HepG2 (cell line): ENCODE measurements at regions not wholly inside any gene's neighbourhood (a gene's known extent, or its start where the extent isn't known, plus 50 kb on each side); places are given as distances from the start of the nearest gene placed in this dataset.

ENCODE experiments used
- CBX5 ChIP-seq: sonication (generic); formaldehyde crosslinking; IDR thresholded peaks from 2 replicates; pipeline ENCODE4 v1.4.0; 2020; ENCODE audit warnings: missing genetic modification reagents, borderline replicate concordance
- CEBPB ChIP-seq: IDR thresholded peaks from 2 replicates; pipeline ENCODE4 v1.6.1; 2011; ENCODE audit warnings: low read depth, low read length, improper control_type of control experiment, borderline replicate concordance
- FOXP1 ChIP-seq, 2 experiments: fragments of 450-650 bp in 1 of 2; IDR thresholded peaks; 2 replicates each; pipeline ENCODE4 v1.6.1; 2017 to 2018; ENCODE audit warnings: antibody characterized with exemption in 1 of 2
- KDM3A ChIP-seq: IDR thresholded peaks from 2 replicates; pipeline ENCODE4 v1.6.1; 2018; ENCODE audit warnings: low read depth, missing compliant biosample characterization
- NR2F6 ChIP-seq, 2 experiments: IDR thresholded peaks; 2 replicates each; pipeline ENCODE4 v1.6.1; 2016; ENCODE audit warnings: antibody characterized with exemption in 1 of 2, mild to moderate bottlenecking in 1 of 2
- PTBP1 ChIP-seq: fragments of 200-400 bp; formaldehyde crosslinking; IDR thresholded peaks from 2 replicates; pipeline ENCODE4 v1.6.1; 2018; ENCODE audit warnings: low read length, low read depth; ENCODE audit not compliant: poor library complexity, severe bottlenecking
- RFXAP ChIP-seq: sonication (generic); formaldehyde crosslinking; IDR thresholded peaks from 2 replicates; pipeline ENCODE4 v1.4.0; 2020; ENCODE audit warnings: missing genetic modification reagents, borderline replicate concordance
- SP5 ChIP-seq: IDR thresholded peaks from 2 replicates; pipeline ENCODE4 v1.6.1; 2016; ENCODE audit warnings: low read depth, borderline replicate concordance
- THAP9 ChIP-seq: sonication (generic); formaldehyde crosslinking; IDR thresholded peaks from 2 replicates; pipeline ENCODE4; 2020; ENCODE audit warnings: missing genetic modification reagents, mild to moderate bottlenecking, borderline replicate concordance
- USF2 ChIP-seq, 2 experiments: sonication (generic) in 1 of 2; formaldehyde crosslinking in 1 of 2; IDR thresholded peaks; 2 replicates each; pipeline versions ENCODE4 v1.5.1 to v1.6.1; 2011 to 2020; ENCODE audit warnings: borderline replicate concordance in 1 of 2, low read depth in 1 of 2, low read length in 1 of 2, mild to moderate bottlenecking in 1 of 2, missing genetic modification reagents in 1 of 2, moderate library complexity in 1 of 2
- ZBTB25 ChIP-seq: IDR thresholded peaks from 2 replicates; pipeline ENCODE4 v1.6.1; 2018; ENCODE audit warnings: missing genetic modification reagents
- ZNF512 ChIP-seq: sonication (generic); formaldehyde crosslinking; IDR thresholded peaks from 2 replicates; pipeline ENCODE4 v1.4.0; 2020; ENCODE audit warnings: mild to moderate bottlenecking, missing genetic modification reagents
- ZNF567 ChIP-seq: sonication (generic); formaldehyde crosslinking; IDR thresholded peaks from 2 replicates; pipeline ENCODE4 v1.8.1; 2023; ENCODE audit warnings: mild to moderate bottlenecking, missing genetic modification reagents, borderline replicate concordance
- ZNF574 ChIP-seq: sonication (generic); formaldehyde crosslinking; IDR thresholded peaks from 2 replicates; pipeline ENCODE4 v1.4.0; 2020; ENCODE audit warnings: missing genetic modification reagents
- ZNF619 ChIP-seq: sonication (generic); formaldehyde crosslinking; IDR thresholded peaks from 2 replicates; pipeline ENCODE4 v1.4.0; 2020; ENCODE audit warnings: mild to moderate bottlenecking, missing genetic modification reagents

- TF ChIP-seq ZNF574 (CRISPR knock-in tag) (no peak), KDM3A (CRISPR knock-in tag) (no peak), RFXAP (CRISPR knock-in tag) (no peak), NR2F6 (IDR thresholded peaks at IDR 0.05) (no peak), NR2F6 (CRISPR knock-in tag; IDR thresholded peaks at IDR 0.05) (no peak), CBX5 (CRISPR knock-in tag) (no peak), ZBTB25 (no peak), ZNF619 (CRISPR knock-in tag) (no peak), ZNF512 (CRISPR knock-in tag) (no peak), CEBPB (no peak), PTBP1 (no peak), ZNF567 (CRISPR knock-in tag) (no peak), THAP9 (CRISPR knock-in tag) (no peak), USF2 (IDR thresholded peaks at IDR 0.05; ENCODE audit: low read depth, low read length) (no peak), USF2 (CRISPR knock-in tag; IDR thresholded peaks at IDR 0.05; ENCODE audit: borderline replicate concordance) (no peak), SP5 (CRISPR knock-in tag) (no peak), FOXP1 (IDR thresholded peaks at IDR 0.05) (no peak), FOXP1 (CRISPR knock-in tag; IDR thresholded peaks at IDR 0.05) (no peak)
Observed at GRCh38 chr12:77442633-77443032, 377.3 kb upstream of the E2F7 start (continued).
